Stimulated activated CD4-positive, alpha-beta T cell treated with anti-CD3 and anti-CD28 coated beads, Interleukin-1b, Interleukin-23, amount 100 ng/mL, for 24 hours (primary cell): ENCODE measurements at regions not wholly inside any gene's neighbourhood (a gene's known extent, or its start where the extent isn't known, plus 50 kb on each side); places are given as distances from the start of the nearest gene placed in this dataset.
"Not testable (repeated sequence)": the region's sequence is repeated elsewhere in the genome, so short reads cannot be mapped to it uniquely, and the experiment has no call there.

ENCODE experiments used
- DNase-seq, 4 experiments: peaks; one replicate each; pipeline ENCODE4 v3.0.0-alpha.2; 2020; ENCODE audit warnings: low read depth in 4 of 4, low spot score in 1 of 4

DNA sequence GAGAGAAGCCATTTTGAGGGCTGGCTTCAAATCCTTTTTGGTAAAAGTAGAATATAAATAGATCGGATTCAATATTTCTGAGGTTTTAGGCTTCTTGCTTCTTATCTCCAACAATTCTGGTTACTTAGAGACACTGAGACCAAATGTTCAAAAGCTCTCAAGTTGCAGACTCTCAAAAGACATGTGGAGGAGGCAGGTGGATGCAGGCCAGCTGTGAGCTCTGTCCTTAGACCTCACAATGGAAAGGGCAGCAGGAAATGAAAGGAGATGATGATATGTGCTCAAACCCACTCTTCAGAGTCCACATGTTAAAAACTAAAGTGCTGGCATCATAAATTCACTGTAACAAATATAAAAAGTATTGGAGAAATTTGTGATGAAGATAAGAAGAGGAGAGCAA, 424.9 kb upstream of the ALCAM start:
- no peak for DNase-seq

DNA sequence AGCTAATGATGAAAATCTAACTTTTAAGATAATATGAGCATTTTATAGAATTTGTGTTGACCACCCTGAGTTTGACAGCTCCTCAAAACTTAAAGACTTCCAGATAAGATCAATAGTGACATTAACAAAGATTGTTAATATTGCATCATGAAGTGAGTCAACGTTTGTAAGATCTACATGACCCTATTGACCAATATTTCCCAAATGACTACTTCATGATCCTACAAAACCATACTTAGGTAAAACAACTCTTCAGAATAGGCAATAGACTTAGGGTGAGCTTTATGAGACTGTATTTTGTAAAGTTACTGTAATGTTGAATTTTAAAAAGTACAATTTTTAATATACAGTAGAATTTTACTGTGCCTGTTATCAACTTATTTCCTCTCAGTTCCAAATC, 422.7 kb upstream of the ALCAM start:
- DNase-seq = no peak

DNA sequence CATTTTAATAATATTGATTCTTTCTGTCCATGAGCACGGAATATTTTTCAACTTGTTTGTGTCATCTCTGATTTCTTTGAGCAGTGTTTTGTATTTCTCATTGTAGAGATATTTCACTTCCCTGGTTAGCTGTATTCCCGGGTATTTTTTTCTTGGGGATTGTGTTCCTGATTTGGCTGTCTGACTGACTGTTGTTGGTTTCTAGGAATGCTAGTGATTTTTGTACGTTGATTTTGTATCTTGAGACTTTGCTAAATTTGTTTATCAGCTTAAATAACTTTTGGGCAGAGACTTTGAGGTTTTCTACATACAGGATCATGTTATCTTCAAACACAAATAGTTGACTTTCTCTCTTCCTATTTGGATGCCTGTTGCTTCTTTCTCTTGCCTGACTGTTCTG, 418.8 kb upstream of the ALCAM start:
- no peak for DNase-seq

DNA sequence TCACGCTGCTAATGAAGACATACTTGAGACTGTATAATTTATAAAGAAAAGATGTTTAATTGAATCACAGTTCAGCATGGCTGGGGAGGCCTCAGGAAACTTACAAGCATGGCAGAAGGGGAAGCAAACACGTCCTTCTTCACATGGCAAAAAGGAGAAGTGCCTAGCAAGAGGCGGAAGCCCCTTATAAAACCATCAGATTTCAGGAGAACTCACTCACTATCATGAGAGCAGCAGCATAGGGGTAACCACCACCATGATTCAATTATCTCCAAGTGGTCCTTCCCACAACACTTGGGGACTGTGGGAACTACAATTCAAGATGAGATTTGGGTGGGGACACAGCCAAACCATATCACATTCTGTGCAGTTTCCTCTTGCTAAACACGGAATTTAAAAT, 416.9 kb upstream of the ALCAM start:
- not testable (repeated sequence) for DNase-seq

DNA sequence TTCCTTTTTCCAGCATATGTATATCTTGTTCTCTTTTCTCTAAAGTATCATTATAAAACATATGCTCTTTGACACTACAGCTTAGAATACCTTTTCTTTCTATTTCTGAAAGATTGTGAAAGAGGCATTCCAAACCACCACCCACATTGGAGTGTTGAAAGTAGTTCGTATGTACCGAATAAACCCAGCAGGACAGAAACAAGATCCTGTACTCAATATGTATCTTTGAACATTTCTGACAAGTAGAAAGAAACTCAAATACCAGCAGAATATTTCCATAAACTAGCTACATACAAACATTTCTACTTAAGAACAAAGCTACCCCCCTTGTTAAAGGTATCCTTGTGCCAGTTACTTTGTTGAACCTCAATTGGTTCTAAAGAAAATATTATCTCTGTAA, 415.3 kb upstream of the ALCAM start:
- no peak for DNase-seq

DNA sequence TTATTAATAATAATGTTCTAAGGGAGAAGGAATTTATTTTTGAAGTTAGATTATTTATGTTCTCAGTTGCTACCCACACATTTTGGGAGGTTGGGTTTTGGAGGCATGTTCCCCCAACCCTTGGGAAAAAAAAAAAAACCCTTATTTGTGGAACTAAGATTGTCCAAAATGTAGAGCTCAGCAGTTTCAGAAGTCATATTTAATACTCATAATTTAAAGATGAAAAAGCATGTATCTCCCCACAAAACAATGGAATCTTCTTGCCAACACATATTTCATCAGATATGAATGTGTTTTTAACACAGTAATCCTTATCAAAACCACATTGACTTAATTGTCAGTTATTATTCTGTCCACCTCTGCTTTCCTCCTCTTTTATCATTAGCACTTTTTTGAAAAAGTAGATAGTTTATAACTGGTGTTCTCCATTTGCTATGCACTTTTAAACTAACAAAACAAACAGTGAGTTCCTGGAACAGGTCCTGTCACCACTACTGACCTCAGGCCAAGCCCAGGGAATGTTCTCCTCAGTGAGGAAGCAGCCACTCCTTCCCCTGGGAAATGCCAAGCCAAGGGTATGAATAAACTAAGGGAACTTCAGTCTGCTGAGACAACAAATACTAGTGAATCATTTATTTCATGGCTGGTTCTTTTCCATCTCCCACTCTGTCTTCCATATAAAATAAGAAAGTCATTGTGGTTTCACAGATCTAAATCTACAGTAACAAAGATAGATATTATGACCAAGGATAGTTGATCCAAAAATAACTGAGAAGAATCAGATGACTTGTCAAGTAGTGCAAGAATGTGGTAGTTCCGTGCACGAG, 414.4 kb upstream of the ALCAM start:
- no peak for DNase-seq

DNA sequence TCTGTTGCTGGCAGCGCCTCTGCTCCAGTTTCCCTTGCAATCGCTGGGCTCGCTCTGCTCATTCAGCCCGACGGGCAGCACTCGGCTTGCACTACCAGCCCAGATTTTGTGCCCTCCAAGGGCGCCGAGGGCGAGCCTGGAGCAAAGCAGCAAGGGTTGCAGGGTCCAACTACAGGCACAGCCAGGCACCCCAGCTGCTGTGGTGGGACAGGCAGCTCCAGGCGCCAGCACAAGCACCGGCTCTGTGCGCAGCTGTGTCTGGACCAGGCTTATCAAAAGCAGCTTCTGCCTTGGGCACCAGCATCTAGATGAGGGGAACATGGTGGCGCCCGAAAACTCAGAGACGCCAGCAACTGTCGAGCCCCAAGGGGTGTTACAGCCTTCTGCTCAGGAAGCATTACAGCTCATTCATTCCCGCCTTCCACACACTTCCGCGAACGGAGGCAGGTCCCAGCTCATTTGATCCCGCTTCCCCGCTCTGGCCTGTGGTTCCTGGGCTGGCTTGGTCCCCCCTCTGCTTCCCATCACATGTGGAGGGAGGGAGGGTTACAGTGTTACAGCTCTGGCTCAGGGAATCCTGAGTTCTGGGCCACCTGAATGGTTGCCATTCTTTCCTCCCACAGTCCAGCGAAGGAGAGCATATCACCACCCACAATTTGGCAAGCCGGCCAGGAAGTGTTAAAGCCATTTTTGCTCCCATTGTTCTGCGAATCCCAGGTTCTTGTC, 409.9 kb upstream of the ALCAM start:
- DNase-seq = no peak

DNA sequence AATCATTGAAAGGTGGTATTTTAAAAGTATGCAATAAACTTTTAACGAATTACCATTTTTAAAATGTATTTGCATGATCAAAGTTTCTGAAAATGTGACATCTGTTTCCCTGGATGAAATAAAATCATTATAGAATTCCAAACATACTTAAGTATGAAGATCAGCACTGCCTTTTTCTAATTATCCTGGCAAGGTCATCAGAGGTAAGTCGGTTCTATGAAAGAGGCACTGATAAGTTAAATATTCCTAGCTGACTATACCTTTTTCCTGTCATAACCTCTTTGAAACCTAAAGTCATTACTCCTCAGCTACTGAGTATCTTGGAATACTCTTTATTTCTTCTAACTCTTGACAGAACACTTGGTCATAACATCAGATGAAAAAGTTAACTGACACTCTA, 406.1 kb upstream of the ALCAM start:
- no peak for DNase-seq

DNA sequence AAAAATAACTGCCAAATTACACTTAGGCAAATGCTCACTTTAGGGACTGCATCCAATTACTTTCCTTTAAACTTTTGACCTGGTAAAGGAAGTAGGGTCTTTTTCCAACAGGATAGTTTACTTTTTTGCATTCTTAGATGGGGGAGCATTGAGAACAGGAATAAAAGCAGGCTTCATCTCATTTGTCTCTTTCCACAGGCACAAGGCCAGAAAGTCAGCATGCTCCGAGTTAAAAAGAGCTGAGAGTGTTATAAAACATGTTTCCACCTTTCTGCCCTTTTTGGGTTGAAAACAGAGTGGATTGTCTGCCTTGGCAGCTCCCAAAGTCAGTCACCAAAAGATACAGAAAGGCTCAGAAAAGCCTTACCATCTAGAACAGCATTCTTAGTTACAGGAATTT, 404.9 kb upstream of the ALCAM start:
- no peak for DNase-seq

DNA sequence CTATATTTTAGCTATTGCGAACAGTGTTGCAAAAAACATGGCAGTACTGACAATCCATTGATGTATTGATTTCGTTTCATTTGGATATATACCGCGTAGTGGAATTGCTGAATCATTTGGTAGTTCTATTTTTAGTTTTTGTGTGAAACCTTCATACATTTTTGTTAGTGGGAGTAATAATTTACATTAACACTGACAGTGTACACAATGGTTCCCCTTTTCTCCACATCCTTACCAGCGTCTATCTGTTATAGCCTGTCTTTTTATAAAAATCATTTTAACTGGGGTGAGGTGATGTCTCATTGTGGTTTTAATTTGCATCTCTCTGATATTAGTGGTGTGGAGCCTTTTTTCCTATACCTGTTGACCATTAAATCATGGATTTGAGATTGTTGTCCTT, 392.4 kb upstream of the ALCAM start:
- no peak for DNase-seq

DNA sequence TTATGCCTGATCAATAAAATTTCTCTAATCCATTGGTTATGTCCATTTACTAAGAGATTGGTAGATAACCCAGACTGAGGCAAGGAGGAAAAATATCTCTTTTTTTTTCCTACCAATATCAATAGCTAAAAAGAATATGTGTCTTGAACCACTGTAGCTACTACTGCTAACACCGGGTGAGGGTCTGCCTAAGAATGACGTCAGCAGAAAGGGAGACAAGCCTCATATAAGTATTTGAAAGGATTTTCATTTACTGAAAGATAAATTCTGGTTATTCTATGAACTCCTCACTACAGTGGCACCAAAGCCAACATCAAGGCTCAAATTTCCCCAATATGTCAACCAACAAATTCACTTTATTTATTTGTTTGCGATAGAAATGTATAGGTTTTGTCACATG, 389.0 kb upstream of the ALCAM start:
- no peak for DNase-seq

DNA sequence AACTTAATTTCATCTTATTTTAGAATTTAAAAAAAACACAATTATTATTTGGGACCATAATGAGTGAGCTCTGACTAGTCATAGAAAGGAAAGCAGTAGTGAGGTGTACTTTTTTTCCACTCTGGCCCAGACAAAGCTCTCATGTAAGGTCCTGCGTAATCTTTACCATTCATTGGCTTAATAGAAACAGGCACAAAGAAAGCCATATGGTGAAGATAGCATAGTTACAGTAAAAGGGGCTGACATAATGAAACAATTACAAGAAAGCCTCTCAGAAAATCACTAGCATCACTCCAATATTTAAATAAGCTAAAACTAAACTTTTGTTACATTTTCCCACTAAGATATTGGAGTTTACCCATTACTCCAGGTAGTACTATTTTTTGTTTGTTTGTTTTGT, 384.6 kb upstream of the ALCAM start:
- no peak for DNase-seq

DNA sequence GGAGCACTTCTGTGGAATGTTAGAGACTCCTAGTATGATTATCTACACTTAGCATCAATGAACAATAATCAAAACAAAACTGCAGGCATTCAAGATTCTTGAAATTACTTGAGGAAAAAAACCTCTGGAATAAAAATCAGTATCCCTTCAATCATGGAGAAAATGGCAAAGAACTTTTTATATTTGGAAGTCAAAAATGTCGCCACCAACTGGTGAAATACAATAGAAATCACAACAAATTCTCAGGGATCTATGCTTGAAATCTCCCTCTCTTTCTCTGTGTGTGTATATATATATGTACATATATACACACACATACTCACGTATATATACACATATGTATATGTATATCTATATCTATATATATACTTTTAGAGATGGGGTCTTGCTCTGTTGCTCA, 378.9 kb upstream of the ALCAM start:
- DNase-seq = no peak

DNA sequence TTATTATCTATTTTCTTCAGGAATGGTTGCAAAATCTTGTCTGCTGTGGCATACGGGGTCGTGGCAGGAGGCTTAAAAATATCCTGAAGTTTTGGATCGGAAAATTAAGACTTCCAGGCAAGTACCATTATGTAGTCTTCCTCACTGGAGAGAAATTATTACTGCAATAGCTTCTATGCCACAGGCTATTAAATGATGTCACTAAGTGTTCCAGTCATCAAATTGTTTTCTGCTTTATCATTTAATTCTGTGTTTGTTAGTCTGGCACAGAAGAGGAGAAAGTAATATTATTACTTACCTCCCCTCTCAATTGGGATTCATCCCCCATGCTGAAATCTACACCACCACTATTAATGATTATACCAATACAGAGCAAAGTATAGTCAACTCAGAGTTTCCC, 378.2 kb upstream of the ALCAM start:
- DNase-seq = no peak

DNA sequence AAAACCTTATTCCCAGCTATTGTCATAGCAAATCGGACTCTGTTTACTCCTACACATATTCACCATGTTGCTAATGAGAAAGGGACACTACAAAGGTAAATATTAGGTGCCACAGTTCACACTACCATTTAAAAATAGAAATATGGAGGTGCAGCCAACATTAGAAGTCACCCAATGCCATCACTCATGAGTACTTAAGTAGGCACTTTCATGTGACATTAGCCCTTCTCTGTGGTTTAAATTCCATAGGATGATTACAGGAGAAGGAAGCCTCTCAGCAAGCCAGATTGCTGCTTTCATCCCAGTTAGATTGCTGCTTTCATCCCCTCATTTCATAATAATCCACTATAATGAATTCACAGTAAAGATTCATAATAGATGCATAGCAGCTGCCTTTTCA, 376.8 kb upstream of the ALCAM start:
- no peak for DNase-seq

DNA sequence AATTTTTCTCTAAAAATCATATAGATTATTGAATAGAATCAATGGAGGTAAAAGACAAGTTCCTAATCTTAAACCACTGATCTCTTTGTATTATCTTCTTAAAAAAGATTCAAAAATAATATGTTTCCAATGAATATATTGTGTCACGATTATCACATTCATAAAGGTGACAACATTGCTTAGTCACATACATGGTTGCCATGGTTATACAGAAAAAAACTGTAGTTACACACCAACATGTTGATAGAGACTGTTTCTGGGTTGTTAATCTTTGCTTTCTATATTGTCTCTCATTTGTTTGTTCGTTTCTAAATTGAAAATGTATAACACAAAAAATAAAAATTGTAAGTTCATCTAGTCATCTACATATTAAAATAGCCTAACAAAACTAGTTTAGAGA, 376.0 kb upstream of the ALCAM start:
- no peak for DNase-seq

DNA sequence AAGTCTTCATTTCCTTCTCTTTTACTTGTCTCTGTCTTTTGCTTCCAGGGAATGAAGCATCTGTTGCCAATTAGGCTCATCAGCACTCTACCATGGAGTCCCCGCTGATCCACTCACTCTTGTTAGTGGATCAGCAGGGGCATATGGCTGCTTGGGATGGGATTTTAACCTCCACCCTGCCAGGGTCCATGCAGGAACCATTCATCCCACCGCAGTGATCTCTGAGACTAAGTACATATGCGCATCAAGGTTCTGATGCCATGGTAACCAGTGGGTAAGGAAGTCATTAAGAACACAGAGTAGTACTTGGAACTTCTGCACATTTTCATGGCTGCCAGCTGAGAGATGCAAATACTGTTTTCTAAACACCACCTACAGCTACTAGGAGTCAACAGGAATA, 374.0 kb upstream of the ALCAM start:
- no peak for DNase-seq

DNA sequence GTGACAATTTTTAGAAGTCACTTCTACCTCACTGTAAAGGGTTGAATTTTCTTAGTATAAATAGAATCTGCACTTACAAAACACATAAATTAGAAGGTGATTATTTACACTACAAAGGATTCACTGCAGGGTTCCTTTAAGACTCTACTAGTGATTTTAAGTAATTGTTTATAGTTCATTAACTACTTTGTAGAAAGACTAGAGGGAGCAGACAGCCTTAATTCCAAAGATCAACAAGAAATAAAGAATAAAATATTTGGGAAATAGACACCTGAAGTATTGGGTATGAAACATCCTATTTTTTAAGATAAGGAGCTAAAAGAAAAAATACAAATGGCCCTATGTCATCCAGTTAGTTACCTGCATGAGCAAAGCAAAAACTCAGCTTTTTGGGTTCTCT, 360.5 kb upstream of the ALCAM start:
- no peak for DNase-seq

DNA sequence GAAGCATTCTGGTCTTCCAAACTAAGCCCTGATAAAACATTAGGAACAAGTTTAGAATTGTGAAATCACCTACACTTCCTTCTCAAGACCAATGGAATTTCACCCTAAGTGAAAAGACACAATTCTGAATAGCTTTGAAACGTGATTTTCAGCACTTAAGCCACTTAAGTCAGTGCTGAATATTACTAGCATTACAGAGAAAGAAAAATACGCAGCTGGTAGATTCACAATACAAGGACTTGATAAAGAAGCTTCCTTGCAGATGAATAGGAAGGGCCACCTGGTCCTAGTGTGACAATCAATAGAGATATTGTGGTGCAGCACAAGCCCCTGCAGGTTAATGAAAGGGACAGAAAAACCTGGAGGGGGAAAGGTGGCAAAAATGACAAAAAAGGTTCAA, 353.1 kb upstream of the ALCAM start:
- DNase-seq = no peak

DNA sequence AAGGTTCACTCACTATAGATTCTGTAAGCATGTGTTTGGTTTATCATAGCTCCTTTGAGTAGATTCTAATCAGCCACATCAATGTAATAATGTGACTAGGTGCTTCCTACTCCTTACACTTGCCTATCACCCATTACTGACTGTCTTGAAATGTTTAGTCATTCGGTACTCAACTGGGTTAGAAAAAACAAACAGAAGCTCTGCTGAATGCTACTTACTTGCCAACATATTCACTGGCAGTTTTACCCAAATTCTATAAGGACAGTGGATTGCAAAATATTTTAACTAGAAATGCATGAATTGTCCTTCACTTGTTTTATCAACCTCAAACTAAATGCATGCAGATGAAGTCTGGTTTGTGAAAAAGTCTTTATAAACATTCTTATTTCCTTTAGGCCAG, 352.1 kb upstream of the ALCAM start:
- no peak for DNase-seq

DNA sequence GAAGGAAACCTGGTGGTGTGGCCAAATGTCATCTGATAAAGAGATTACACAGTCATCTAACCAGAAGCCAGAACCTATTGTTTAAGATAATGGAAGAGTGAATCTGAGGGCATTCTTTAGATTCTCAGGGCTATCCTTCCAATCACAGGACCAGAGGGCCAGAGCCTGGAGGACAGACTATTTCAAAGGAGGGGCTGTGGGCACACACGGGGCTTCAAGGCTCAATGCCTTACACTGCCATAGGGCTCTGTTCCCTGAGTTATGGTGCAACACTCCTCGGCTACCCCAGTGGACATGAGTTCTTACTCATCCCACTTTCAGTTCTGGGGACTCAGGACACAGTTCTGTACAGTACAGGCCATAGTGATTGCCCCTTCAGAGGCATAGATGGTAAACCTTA, 343.9 kb upstream of the ALCAM start:
- DNase-seq = no peak

DNA sequence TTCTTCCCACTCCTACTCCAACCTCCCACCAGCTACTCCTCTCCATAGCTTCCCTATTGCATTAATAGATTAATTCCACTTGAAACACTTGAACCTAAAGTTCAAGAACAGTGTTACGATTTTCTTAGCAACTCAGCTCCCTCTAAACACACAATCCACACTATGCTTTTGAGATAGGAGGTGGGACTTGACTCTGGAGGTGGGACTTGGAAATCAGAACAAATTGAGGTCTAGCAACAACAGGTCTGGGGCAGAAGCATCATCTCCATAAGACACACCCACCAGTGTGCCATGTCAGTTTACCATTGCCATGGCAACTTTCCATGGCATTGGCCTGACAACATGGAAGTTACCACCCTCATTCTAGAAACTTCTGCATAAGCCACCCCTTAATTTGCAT, 336.5 kb upstream of the ALCAM start:
- DNase-seq = no peak

DNA sequence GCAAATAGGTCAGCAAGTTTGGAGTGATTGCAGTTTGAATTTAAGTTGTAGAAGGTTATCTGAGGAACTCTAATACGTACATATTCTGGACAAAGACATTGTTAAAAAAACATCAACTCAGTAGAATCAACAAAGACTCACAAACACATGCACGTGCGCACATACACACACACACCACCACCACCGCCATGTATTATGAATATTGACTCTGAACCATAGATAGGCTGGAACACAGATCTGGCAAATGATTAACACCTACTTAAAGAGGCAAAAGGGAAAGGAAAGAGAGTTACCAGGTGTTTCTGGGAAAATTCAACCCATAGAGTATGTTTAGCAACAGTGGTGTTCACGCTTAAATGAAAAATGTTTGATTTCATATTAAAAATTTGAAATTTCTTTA, 334.2 kb upstream of the ALCAM start:
- no peak for DNase-seq
